A549 (cell line): ENCODE measurements at regions not wholly inside any gene's neighbourhood (a gene's known extent, or its start where the extent isn't known, plus 50 kb on each side); places are given as distances from the start of the nearest gene placed in this dataset.
"Not testable (repeated sequence)": the region's sequence is repeated elsewhere in the genome, so short reads cannot be mapped to it uniquely, and the experiment has no call there.

ENCODE experiments used
- CTCF ChIP-seq: fragments of >200 bp; sonication (Bioruptor Twin); formaldehyde crosslinking; IDR thresholded peaks from 3 replicates; pipeline ENCODE4 v1.5.1; 2016
- RAD21 ChIP-seq, 2 experiments: fragments of >200 bp in 1 of 2; sonication (Bioruptor Twin) in 1 of 2; formaldehyde crosslinking in 1 of 2; IDR thresholded peaks in 1 of 2; conservative IDR thresholded peaks in 1 of 2; 2 replicates in 1 of 2; 3 replicates in 1 of 2; pipeline ENCODE4 v1.6.1; 2012 to 2018; ENCODE audit warnings: inconsistent platforms in 1 of 2
- REST ChIP-seq: fragments of 200-600 bp; sonication (generic); IDR thresholded peaks from 2 replicates; pipeline ENCODE4 v1.6.1; 2016; ENCODE audit warnings: antibody characterized with exemption, mild to moderate bottlenecking, moderate library complexity

GRCh38 chr3:159052494-159052893 is 250.6 kb downstream of the MFSD1 start:
- not testable (repeated sequence) for TF ChIP-seq RAD21 (conservative IDR thresholded peaks at IDR 0.05 in 1 of 2, IDR thresholded peaks at IDR 0.05 in 1 of 2); CTCF; REST
